CD4-positive, alpha-beta T cell treated with Interleukin-4 for 4 hours (primary cell): ENCODE measurements at regions not wholly inside any gene's neighbourhood (a gene's known extent, or its start where the extent isn't known, plus 50 kb on each side); places are given as distances from the start of the nearest gene placed in this dataset.

ENCODE experiments used
- DNase-seq: peaks from one replicate; pipeline ENCODE4 v3.0.0-alpha.2; 2020

- DNase-seq = no peak
Measured at GRCh38 chr2:123085484-123085883, 939.6 kb upstream of the CNTNAP5 start.

DNA sequence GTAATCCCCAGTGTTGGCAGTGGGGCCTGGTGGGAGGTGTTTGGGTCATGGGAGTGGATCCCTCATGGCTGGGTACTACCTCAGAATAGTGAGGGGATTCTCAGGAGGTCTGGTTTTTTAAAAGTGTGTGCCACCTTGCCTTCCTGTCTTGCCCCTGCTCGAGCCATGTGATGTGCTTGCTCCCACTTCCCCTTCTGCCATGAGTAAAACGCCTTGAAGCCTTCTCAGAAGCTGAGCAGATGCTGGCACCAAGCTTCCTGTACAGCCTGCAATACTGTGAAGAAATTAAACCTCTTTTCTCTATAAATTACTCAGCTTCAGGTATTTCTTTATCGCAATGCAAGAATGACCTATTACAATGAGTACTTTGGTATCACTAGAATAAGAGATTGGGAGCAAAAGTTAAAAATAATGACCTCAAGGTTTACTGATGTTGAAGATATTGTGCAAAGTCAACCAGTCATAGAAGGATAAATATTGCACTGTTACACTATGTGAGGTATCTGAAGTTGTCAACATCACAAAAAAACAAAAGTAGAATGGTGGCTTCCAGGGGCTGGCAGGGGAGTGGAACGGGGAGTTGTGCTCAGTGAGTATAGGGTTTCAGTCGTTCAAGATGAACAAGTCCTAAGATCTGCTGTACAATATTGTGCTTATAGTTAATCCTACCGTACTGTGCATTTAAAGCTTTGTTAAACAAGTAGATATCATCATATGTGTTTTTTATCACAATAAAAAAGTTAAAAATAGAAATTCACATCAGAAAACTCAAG, 938.3 kb upstream of the CNTNAP5 start:
- no peak for DNase-seq

- no peak for DNase-seq
Measured at GRCh38 chr2:123091471-123091870, 933.6 kb upstream of the CNTNAP5 start.

- DNase-seq = no peak
Measured at GRCh38 chr2:123093199-123093598, 931.9 kb upstream of the CNTNAP5 start.

DNA sequence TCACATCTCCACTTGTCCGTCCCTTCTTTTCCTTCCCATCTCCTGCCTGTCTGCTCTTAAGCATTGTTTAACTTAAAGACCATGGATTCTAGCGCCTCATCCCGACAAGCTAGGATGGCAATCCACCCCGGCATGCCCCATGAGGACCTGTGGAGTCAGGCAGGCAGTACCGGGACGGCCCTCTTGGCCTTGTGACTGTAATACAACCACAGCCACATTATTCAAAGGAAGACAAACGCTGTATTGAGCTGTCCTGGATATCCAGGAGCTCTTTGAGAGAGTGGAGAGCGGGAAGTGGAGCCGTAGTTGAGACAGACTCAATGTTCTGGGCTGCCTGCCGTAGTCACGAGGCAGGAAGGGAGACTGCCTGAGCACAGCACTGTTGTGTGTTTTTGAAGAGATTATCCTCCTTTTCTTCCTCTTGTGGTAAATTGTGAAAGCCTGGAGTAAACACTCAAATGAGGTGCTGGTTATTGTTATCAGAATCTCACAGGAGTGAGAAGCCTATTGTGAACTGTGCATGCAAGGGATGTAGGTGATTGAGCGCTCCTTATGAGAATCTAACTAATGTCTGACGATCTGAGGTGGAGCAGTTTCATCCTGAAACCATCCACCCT, 929.8 kb upstream of the CNTNAP5 start:
- DNase-seq = no peak

DNA sequence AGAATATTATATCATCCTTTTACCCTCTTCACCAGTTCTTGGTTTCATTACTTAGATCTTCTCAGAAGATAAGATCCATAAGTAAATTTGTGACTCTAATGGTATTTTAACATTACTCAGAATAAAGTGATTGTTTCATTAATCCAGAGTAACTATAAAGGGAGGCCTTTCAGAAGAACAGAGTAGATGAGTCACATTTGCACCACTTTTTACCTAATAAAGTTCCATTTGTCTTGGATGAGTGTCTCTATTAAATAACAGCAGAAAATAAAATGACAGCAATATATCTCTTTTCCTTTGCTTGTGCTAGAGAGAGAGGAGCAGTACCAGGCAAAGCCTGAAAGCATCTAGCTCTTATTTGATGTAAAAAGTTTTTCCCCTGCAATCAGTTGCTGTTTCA, 926.5 kb upstream of the CNTNAP5 start:
- no peak for DNase-seq

DNA sequence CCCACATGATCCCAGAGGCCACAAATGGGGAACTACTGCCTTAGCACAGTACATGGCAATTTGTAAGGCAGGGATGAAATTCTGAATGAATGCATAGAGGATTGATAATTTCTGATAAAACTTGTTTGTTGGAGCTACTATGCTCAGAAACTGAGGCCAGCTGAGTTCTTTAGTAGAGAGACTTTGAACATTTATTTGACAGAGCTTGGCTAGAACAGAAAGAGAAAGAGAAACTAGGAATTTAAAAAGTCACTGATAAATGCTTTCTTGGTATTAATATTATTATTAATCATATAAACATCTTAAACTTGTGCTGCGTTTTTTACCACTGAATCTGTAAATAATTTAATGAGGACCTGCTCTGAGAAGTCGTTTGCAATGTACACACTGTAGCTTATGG, 923.7 kb upstream of the CNTNAP5 start:
- no peak for DNase-seq

GRCh38 chr2:123103902-123104301, 921.2 kb upstream of the CNTNAP5 start:
- no peak for DNase-seq

- no peak for DNase-seq
Measured at GRCh38 chr2:123116595-123116994, 908.5 kb upstream of the CNTNAP5 start.

- DNase-seq = no peak
Measured at GRCh38 chr2:123127236-123127635, 897.9 kb upstream of the CNTNAP5 start.

GRCh38 chr2:123128951-123129350, 896.1 kb upstream of the CNTNAP5 start:
- DNase-seq = no peak

DNA sequence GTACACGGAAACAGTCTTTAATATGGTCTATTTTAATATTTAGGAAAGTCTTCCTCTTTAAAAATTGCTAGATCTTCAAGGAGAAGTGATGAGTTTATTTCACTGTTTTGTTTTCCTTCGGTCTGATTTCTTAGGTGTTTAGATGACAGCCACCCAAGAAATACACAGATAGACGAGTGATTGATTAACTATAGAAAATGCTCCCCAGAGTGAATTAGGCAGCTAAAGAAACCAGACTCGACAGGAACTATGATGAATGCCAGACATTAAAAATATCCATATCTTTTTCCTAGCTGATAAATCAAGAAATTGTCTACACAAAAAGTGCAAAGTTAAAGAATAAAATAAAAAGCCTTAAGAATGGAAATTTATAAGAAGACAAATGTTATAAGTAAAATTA, 888.7 kb upstream of the CNTNAP5 start:
- no peak for DNase-seq

- DNase-seq = no peak
Measured at GRCh38 chr2:123144082-123144481, 881.0 kb upstream of the CNTNAP5 start.

GRCh38 chr2:123153041-123153440, 872.0 kb upstream of the CNTNAP5 start:
- no peak for DNase-seq

DNA sequence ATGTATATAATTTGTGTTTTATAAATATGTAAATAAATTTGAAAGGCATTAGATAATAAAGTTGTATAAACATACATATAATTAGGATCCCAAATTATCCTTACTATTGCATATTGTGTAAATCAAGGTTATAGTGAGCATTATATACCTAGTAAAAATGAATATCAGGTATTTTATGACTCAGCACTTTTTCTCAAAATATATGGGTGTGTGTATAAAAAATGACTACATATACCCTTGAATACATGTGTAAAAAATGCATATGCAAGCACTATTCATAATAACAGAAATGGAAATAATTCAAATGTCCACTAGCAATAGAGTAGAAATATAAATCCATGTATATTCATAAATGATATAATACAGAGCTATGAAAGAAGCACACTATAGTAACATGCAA, 870.9 kb upstream of the CNTNAP5 start:
- DNase-seq = no peak

GRCh38 chr2:123157016-123157415, 868.1 kb upstream of the CNTNAP5 start:
- no peak for DNase-seq

DNA sequence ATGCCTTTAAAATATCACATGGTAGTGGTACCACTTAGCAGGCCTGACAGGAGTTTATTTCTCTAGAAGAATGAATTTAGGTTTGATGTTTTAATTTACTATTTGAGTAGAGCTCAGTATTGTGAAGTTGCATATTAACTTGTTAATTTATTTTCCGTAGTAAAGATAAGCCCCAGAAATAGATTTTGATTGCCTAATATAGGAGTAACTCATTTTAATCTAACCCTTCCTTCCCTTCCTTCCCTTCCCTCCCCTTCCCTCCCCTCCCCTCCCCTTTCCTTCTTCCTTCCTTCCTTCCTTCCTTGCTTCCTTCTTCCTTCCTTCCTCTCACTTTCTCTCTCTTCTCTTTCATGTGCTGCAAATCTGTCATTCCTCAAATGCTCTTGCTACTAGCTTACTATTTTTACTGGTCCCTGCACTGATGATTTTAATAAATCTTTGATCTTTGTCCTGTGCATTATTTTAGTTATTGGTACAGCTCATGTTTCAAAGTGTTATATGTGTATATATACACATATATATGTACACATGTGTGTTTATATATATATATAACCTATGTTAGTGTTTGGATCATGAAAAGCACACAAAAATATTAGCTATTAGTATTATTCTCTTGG, 862.6 kb upstream of the CNTNAP5 start:
- no peak for DNase-seq

DNA sequence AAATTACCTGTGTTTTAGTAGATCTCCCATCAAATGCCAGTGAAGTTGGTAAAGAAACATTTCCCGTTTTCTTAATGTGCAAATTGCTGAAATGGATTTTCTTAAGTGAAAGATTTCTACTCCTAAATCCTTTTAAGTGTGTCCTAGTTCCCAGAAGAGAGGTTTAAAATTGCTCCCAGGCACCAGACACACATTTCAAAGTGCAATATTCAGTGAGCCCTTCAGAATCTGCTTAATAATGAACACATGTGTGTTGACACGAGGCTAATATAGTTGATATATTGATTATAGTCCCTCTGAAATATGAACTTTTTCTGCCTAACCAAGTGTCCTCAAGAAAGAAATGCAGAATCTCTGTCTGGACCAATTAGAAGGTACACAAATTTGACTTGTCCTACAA, 861.7 kb upstream of the CNTNAP5 start:
- DNase-seq = no peak

GRCh38 chr2:123164216-123164615, 860.9 kb upstream of the CNTNAP5 start:
- no peak for DNase-seq

- DNase-seq = no peak
Measured at GRCh38 chr2:123165616-123166015, 859.5 kb upstream of the CNTNAP5 start.

GRCh38 chr2:123179526-123179925, 845.6 kb upstream of the CNTNAP5 start:
- DNase-seq = no peak

DNA sequence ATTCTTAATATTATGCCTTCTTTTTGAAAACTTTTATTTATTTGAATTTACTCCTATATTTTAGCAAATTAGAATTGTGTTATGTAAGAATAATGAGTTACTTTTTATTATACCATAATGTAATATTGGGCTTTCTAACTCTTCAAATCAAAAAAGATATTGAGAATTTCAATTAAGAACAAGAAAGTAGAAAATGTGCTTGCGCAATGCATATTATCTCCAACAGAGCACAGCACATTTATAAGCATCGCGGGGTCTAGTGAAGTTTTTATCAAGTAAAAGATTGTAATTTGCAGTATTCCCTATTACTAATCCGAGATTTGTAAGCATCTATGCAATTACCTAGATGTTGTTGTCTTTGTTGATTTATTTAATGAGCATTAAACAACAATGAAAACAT, 829.1 kb upstream of the CNTNAP5 start:
- DNase-seq = no peak

DNA sequence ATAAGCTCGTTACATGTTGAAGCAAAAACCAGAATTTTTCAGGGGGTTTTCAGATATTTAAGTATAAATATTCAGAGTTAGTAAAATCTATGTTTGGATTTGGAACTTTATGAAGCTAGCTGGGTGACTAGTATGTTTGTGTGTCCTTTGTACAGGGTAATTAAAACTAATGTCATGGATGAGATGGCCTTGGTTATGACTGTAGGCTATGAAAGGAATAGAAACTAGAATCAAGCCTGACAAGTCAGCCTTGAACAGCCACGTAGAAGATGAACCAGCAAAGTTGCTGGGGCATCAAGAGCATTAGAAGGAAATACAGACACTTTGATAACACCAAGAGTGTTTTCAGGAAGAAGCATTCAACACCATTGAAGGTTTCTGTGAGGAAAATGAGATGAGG, 825.1 kb upstream of the CNTNAP5 start:
- no peak for DNase-seq

DNA sequence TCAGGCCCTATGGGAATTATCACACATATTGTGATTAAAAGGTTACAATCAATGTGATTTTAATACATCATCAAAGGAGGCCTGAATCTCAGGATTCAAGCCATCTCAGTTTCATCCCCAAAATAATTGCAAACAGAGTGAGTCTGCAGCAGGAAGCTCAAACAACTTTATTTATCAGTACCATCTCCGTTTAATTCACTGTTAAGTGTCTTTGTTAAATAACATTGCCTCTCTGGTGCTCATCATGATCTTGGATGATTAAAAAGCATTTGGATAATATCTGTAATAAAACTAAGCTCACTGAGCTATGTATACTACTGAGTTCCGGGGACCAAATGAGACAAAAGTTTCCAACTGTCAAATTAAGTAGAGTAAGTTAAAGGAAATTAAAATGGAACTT, 817.8 kb upstream of the CNTNAP5 start:
- DNase-seq = no peak
